ENCODE measurements at regions not wholly inside any gene's neighbourhood (a gene's known extent, or its start where the extent isn't known, plus 50 kb on each side); places are given as distances from the start of the nearest gene placed in this dataset.

- Histone ChIP-seq H2AFZ (ENCODE audit: low read depth, low read length) (no peak overlapping the region), H3K9ac (ENCODE audit: low read length) (no peak overlapping the region), H3K4me3 (ENCODE audit: insufficient read depth, low read depth, low read length) (no peak overlapping the region), H3K9me3 (ENCODE audit: insufficient read depth, low read depth, low read length) (no peaks in the 10 kb centered on the region), H3K27ac (ENCODE audit: low read depth, low read length) (no peak overlapping the region), H3K36me3 (ENCODE audit: insufficient read depth, low read length) (no peaks in the 10 kb centered on the region), H4K20me1 (ENCODE audit: insufficient read depth, low read length) (no peaks in the 10 kb centered on the region), H3K27me3 (ENCODE audit: insufficient read depth, low read length) (no peaks in the 10 kb centered on the region), H3K79me2 (ENCODE audit: insufficient read depth, low read length) (no peaks in the 10 kb centered on the region), H3K4me2 (ENCODE audit: low read length) (no peak overlapping the region), H3K4me1 (ENCODE audit: insufficient read depth, low read length) (no peaks in the 10 kb centered on the region)
- H3K4me1 Mint-ChIP-seq (ENCODE audit: low read depth, unreplicated experiment): no peaks in the 10 kb centered on the region
- no peak overlapping the region for H3K4me3 Mint-ChIP-seq (ENCODE audit: unreplicated experiment)
- H3K9me3 Mint-ChIP-seq (ENCODE audit: unreplicated experiment): peaks cover 2% of the 10 kb centered on the region
- H3K27ac Mint-ChIP-seq (ENCODE audit: unreplicated experiment): no peak overlapping the region
- FAIRE-seq: no peak
- peaks cover 6% of the 10 kb centered on the region for H3K27me3 Mint-ChIP-seq (ENCODE audit: low read depth, unreplicated experiment)
- no peaks in the 10 kb centered on the region for H3K36me3 Mint-ChIP-seq (ENCODE audit: low read depth, unreplicated experiment)
- DNase-seq (ENCODE audit: low read depth): no peak
- no peak for TF ChIP-seq EZH2 (IDR thresholded peaks at IDR 0.05; ENCODE audit: insufficient read depth, low read length)
- no peak for TF ChIP-seq CTCF (IDR thresholded peaks at IDR 0.05; ENCODE audit: insufficient read depth, low read depth, low read length)
Measured at GRCh38 chr10:85377029-85377806, 989.4 kb downstream of the GRID1 start.

GRCh38 chr10:85379338-85379737, 987.3 kb downstream of the GRID1 start:
- no peaks in the 10 kb centered on the region for H3K4me1 Mint-ChIP-seq (ENCODE audit: low read depth, unreplicated experiment)
- no peak overlapping the region for H3K27ac Mint-ChIP-seq (ENCODE audit: unreplicated experiment)
- no peak overlapping the region for H3K27ac ChIP-seq (ENCODE audit: low read depth, low read length)
- no peaks in the 10 kb centered on the region for H3K36me3 ChIP-seq (ENCODE audit: insufficient read depth, low read length)
- no peak overlapping the region for H2AFZ ChIP-seq (ENCODE audit: low read depth, low read length)
- no peaks in the 10 kb centered on the region for H4K20me1 ChIP-seq (ENCODE audit: insufficient read depth, low read length)
- no peak overlapping the region for H3K4me3 Mint-ChIP-seq (ENCODE audit: unreplicated experiment)
- no peaks in the 10 kb centered on the region for H3K79me2 ChIP-seq (ENCODE audit: insufficient read depth, low read length)
- no peaks in the 10 kb centered on the region for H3K4me1 ChIP-seq (ENCODE audit: insufficient read depth, low read length)
- no peaks in the 10 kb centered on the region for H3K27me3 ChIP-seq (ENCODE audit: insufficient read depth, low read length)
- H3K9me3 Mint-ChIP-seq (ENCODE audit: unreplicated experiment): no peaks in the 10 kb centered on the region
- H3K9me3 ChIP-seq (ENCODE audit: insufficient read depth, low read depth, low read length): no peaks in the 10 kb centered on the region
- H3K9ac ChIP-seq (ENCODE audit: low read length): no peak overlapping the region
- FAIRE-seq (no peak), DNase-seq (ENCODE audit: low read depth) (no peak)
- no peaks in the 10 kb centered on the region for H3K36me3 Mint-ChIP-seq (ENCODE audit: low read depth, unreplicated experiment)
- no peak overlapping the region for H3K4me2 ChIP-seq (ENCODE audit: low read length)
- no peak overlapping the region for H3K4me3 ChIP-seq (ENCODE audit: insufficient read depth, low read depth, low read length)
- H3K27me3 Mint-ChIP-seq (ENCODE audit: low read depth, unreplicated experiment): peaks cover 6% of the 10 kb centered on the region
- no peak for TF ChIP-seq CTCF (IDR thresholded peaks at IDR 0.05; ENCODE audit: insufficient read depth, low read depth, low read length)
- no peak for TF ChIP-seq EZH2 (IDR thresholded peaks at IDR 0.05; ENCODE audit: insufficient read depth, low read length)

DNA sequence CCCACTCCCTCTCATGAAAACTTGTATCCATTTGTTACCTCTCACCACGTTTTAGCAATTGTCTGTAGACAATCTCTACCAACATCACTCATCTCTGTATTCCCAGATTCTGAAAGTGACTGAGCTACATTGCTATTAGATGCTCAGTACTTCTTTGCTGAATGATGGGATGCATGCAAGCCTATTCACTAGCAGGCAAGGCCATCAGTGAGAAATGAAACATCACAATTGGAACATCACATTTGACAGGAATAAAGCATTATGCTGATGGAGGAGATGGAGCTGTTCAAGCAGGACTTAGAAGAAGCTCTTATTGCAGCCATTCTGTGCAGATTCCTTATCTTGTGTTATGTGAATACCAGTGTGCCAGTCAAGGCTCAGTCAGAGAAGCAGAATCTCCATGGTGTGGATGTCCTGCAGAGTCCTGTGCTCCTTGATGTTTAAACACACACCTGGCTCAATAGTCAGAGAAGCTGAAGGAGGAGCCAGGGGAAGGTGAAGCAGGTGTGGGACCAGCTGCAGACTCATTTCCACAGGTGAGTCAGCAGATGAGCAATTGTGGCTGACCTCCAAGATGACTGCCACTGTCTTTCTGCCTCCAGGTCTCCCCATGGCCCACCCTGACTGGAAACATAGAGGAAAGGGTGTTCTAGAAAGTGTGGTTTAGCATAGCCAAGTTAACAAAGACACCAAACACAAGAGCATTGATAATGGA, 965.5 kb downstream of the GRID1 start:
- H3K79me2 ChIP-seq (ENCODE audit: insufficient read depth, low read length): no peaks in the 10 kb centered on the region
- DNase-seq (ENCODE audit: low read depth): no peak
- no peaks in the 10 kb centered on the region for H3K27me3 ChIP-seq (ENCODE audit: insufficient read depth, low read length)
- no peak overlapping the region for H3K27ac ChIP-seq (ENCODE audit: low read depth, low read length)
- H3K9me3 ChIP-seq (ENCODE audit: insufficient read depth, low read depth, low read length): peaks cover 2% of the 10 kb centered on the region
- no peaks in the 10 kb centered on the region for H3K4me1 ChIP-seq (ENCODE audit: insufficient read depth, low read length)
- Mint-ChIP-seq H3K27ac (ENCODE audit: unreplicated experiment) (no peak overlapping the region), H3K4me1 (ENCODE audit: low read depth, unreplicated experiment) (no peaks in the 10 kb centered on the region), H3K36me3 (ENCODE audit: low read depth, unreplicated experiment) (no peaks in the 10 kb centered on the region), H3K27me3 (ENCODE audit: low read depth, unreplicated experiment) (no peaks in the 10 kb centered on the region), H3K4me3 (ENCODE audit: unreplicated experiment) (no peak overlapping the region), H3K9me3 (ENCODE audit: unreplicated experiment) (peaks cover 3% of the 10 kb centered on the region)
- no peak overlapping the region for H3K9ac ChIP-seq (ENCODE audit: low read length)
- no peak overlapping the region for H3K4me3 ChIP-seq (ENCODE audit: insufficient read depth, low read depth, low read length)
- no peaks in the 10 kb centered on the region for H4K20me1 ChIP-seq (ENCODE audit: insufficient read depth, low read length)
- H2AFZ ChIP-seq (ENCODE audit: low read depth, low read length): no peak overlapping the region
- H3K36me3 ChIP-seq (ENCODE audit: insufficient read depth, low read length): no peaks in the 10 kb centered on the region
- TF ChIP-seq EZH2 (IDR thresholded peaks at IDR 0.05; ENCODE audit: insufficient read depth, low read length) (no peak), CTCF (IDR thresholded peaks at IDR 0.05; ENCODE audit: insufficient read depth, low read depth, low read length) (no peak)
- FAIRE-seq: no peak
- H3K4me2 ChIP-seq (ENCODE audit: low read length): no peak overlapping the region
